ENCODE measurements at regions not wholly inside any gene's neighbourhood (a gene's known extent, or its start where the extent isn't known, plus 50 kb on each side); places are given as distances from the start of the nearest gene placed in this dataset.

GRCh38 chr3:170787464-170787863, 82.5 kb downstream of the RPL22L1 start:
- TF ChIP-seq CTCF (IDR thresholded peaks at IDR 0.05; ENCODE audit: borderline replicate concordance, extremely low read depth, low read length, poor library complexity, severe bottlenecking) (no peak), EZH2 (IDR thresholded peaks at IDR 0.05; ENCODE audit: borderline replicate concordance, low read depth, low read length, severe bottlenecking) (no peak)

Measured in DND-41 (cell line).